Fibroblast of pulmonary artery (primary cell): ENCODE measurements at regions not wholly inside any gene's neighbourhood (a gene's known extent, or its start where the extent isn't known, plus 50 kb on each side); places are given as distances from the start of the nearest gene placed in this dataset.

ENCODE experiments used
- DNase-seq: peaks from one replicate; pipeline ENCODE4 v3.0.0-alpha.2; 2010; ENCODE audit warnings: low read depth
- H3K4me3 ChIP-seq: replicated peaks from 2 replicates; pipeline ENCODE4 v1.5.1; 2011; ENCODE audit warnings: low read depth, mild to moderate bottlenecking, control low read depth, low read length, moderate library complexity
- CTCF ChIP-seq: IDR thresholded peaks from 2 replicates; pipeline ENCODE4 v1.5.1; 2011; ENCODE audit warnings: mild to moderate bottlenecking, control low read depth, low read length, inconsistent platforms; ENCODE audit errors: missing control alignments

GRCh38 chrY:19644889-19645638 lies 99.5 kb downstream of the KDM5D start:
- no peak for DNase-seq
- TF ChIP-seq CTCF = no peak
- H3K4me3 ChIP-seq = no peak overlapping the region

GRCh38 chrY:19637651-19638347 lies 106.7 kb downstream of the KDM5D start:
- DNase-seq = no peak
- TF ChIP-seq CTCF = no peak
- no peak overlapping the region for H3K4me3 ChIP-seq

- no peak for TF ChIP-seq CTCF
- H3K4me3 ChIP-seq = no peak overlapping the region
- DNase-seq = no peak
Measured at GRCh38 chrY:19628926-19629325, 115.6 kb downstream of the KDM5D start.

- no peak overlapping the region for H3K4me3 ChIP-seq
- DNase-seq = no peak
- no peak for TF ChIP-seq CTCF
Measured at GRCh38 chrY:19622392-19622791, 122.1 kb downstream of the KDM5D start.

- H3K4me3 ChIP-seq = no peak overlapping the region
- no peak for DNase-seq
- no peak for TF ChIP-seq CTCF
Measured at GRCh38 chrY:19621756-19622155, 122.8 kb downstream of the KDM5D start.

- DNase-seq = no peak
- H3K4me3 ChIP-seq = no peak overlapping the region
- TF ChIP-seq CTCF = no peak
Measured at GRCh38 chrY:19601113-19601512, 143.4 kb downstream of the KDM5D start.
